Smooth muscle cell (in vitro differentiated cells): ENCODE measurements at regions not wholly inside any gene's neighbourhood (a gene's known extent, or its start where the extent isn't known, plus 50 kb on each side); places are given as distances from the start of the nearest gene placed in this dataset.

ENCODE experiments used
- DNase-seq: peaks from one replicate; lab custom pipeline; 2025; ENCODE audit not compliant: unreplicated experiment; lab: John Stamatoyannopoulos, UW
- H2AFZ ChIP-seq: fragments of 200-600 bp; sonication (generic); 2 replicates; pipeline ENCODE4 v1.6.0; 2016; ENCODE audit warnings: antibody characterized with exemption, low read depth, mild to moderate bottlenecking
- H3F3A ChIP-seq: fragments of 200-600 bp; sonication (generic); 2 replicates; pipeline ENCODE4 v1.6.0; 2017; ENCODE audit warnings: antibody characterized with exemption, low read depth
- H3K27ac ChIP-seq: fragments of 200-600 bp; sonication (generic); 2 replicates; pipeline ENCODE4 v1.5.1; 2016; ENCODE audit warnings: low read depth, mild to moderate bottlenecking
- H3K27me3 ChIP-seq: fragments of 200-600 bp; sonication (generic); 2 replicates; pipeline ENCODE4 v1.6.1; 2016; ENCODE audit warnings: low read depth, mild to moderate bottlenecking
- H3K36me3 ChIP-seq: fragments of 200-600 bp; sonication (generic); 2 replicates; pipeline ENCODE4 v1.5.1; 2016; ENCODE audit warnings: low read depth
- H3K4me1 ChIP-seq: fragments of 200-600 bp; sonication (generic); 2 replicates; pipeline ENCODE4 v1.5.1; 2016; ENCODE audit warnings: low read depth
- H3K4me2 ChIP-seq: fragments of 200-600 bp; sonication (generic); 2 replicates; pipeline ENCODE4 v1.6.0; 2016; ENCODE audit warnings: mild to moderate bottlenecking
- H3K4me3 ChIP-seq: fragments of 200-600 bp; sonication (generic); 2 replicates; pipeline ENCODE4 v1.5.1; 2016; ENCODE audit warnings: mild to moderate bottlenecking
- H3K79me2 ChIP-seq: fragments of 200-600 bp; sonication (generic); 2 replicates; pipeline ENCODE4 v1.6.0; 2016; ENCODE audit warnings: low read depth, mild to moderate bottlenecking
- H3K9ac ChIP-seq: fragments of 200-600 bp; sonication (generic); 2 replicates; pipeline ENCODE4 v1.6.0; 2016; ENCODE audit warnings: low read depth
- H3K9me3 ChIP-seq: fragments of 200-600 bp; sonication (generic); replicated peaks from 2 replicates; pipeline ENCODE4 v1.5.1; 2016; ENCODE audit warnings: low read depth
- H4K20me1 ChIP-seq: fragments of 200-600 bp; sonication (generic); 2 replicates; pipeline ENCODE4 v1.6.0; 2016; ENCODE audit warnings: low read depth
- WGBS: methylation state at CpG from one replicate; pipeline ENCODE4 v1.1.7; 2016; ENCODE audit warnings: low lambda C conversion rate; 5-methylcytosine and 5-hydroxymethylcytosine counted together
- TF ChIP-seq, protein P1 (sequence below): fragments of 200-600 bp; sonication (generic); IDR thresholded peaks from 2 replicates; pipeline ENCODE4 v1.5.1; 2017; ENCODE audit warnings: borderline replicate concordance, mild to moderate bottlenecking, antibody characterized with exemption; ENCODE audit not compliant: insufficient read depth, poor library complexity, severe bottlenecking

DNA sequence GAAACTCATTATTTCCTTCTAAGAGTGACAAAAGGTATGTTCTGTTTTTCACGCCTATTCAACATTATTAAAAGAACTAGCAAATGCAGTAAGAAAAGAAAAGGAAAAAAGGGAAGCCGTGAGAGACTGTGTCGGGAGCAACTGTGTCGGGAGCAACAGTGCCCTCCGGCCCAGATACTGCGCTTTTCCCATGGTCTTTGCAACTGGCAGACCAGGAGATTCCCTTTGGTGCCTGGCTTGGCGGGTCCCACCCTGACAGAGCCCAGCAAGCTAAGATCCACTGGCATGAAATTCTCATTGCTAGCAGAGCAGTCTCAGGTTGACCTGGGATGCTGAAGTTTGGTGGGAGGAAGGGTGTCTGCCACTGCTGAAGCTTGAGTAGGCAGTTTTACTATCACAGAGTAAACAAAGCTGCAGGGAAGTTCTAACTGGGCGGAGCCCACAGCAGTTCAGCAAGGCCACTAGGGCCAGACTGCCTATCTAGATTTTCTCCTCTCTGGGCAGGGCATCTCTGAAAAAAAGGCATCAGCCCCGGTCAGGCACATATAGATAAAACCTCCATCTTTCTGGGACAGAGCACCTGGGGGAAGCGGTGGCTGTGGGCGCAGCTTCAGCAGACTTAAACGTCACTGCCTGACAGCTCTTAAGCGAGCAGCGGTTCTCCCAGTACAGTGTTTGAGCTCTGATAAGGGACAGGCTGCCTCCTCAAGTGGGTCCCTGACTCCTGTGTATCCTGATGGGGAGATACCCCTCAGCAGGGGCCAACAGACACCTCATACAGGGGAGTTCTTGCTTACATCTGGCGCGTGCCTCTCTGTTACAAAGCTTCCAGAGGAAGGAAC lies 1237.4 kb upstream of the CDH18 start:
- no peaks in the 10 kb centered on the region for H3F3A ChIP-seq
- H3K36me3 ChIP-seq, result no peaks in the 10 kb centered on the region
- TF ChIP-seq, protein P1, sequence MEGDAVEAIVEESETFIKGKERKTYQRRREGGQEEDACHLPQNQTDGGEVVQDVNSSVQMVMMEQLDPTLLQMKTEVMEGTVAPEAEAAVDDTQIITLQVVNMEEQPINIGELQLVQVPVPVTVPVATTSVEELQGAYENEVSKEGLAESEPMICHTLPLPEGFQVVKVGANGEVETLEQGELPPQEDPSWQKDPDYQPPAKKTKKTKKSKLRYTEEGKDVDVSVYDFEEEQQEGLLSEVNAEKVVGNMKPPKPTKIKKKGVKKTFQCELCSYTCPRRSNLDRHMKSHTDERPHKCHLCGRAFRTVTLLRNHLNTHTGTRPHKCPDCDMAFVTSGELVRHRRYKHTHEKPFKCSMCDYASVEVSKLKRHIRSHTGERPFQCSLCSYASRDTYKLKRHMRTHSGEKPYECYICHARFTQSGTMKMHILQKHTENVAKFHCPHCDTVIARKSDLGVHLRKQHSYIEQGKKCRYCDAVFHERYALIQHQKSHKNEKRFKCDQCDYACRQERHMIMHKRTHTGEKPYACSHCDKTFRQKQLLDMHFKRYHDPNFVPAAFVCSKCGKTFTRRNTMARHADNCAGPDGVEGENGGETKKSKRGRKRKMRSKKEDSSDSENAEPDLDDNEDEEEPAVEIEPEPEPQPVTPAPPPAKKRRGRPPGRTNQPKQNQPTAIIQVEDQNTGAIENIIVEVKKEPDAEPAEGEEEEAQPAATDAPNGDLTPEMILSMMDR, result no peak
- H3K4me1 ChIP-seq, result no peaks in the 10 kb centered on the region
- no peaks in the 10 kb centered on the region for H3K27me3 ChIP-seq
- no peaks in the 10 kb centered on the region for H4K20me1 ChIP-seq
- H3K27ac ChIP-seq, result no peak overlapping the region
- no peak overlapping the region for H3K4me2 ChIP-seq
- DNase-seq, result no peak
- 90% methylated on average over 16 of the region's 16 CpGs for WGBS
- H3K4me3 ChIP-seq, result no peak overlapping the region
- H3K79me2 ChIP-seq, result no peaks in the 10 kb centered on the region
- H3K9me3 ChIP-seq, result no peaks in the 10 kb centered on the region
- no peak overlapping the region for H2AFZ ChIP-seq
- H3K9ac ChIP-seq, result no peak overlapping the region

DNA sequence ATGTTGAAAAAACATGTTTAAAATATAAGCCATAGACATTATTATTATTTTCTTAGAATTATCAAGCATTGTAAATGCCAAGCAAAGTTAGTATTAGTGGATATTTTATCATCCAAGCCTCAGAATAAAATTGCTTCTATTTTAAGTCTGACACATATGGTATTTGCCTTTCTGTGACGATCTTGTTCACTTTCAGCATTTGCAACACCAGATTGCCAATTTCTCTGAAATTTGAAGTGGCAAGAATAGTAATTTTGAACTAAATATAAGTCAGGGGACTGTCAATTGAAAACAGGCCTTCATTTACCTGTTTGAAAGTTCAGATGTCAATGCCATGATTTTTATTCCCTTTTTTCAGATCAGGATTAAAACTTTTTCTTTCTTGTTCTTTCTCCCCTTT lies 1233.6 kb upstream of the CDH18 start:
- DNase-seq, result no peak
- no peak overlapping the region for H3K4me2 ChIP-seq
- no peak overlapping the region for H2AFZ ChIP-seq
- no peak overlapping the region for H3K27ac ChIP-seq
- H4K20me1 ChIP-seq, result no peaks in the 10 kb centered on the region
- no peak overlapping the region for H3K4me3 ChIP-seq
- no peaks in the 10 kb centered on the region for H3K4me1 ChIP-seq
- no peaks in the 10 kb centered on the region for H3K36me3 ChIP-seq
- H3K27me3 ChIP-seq, result no peaks in the 10 kb centered on the region
- 90% methylated on average over 1 of the region's 1 CpG for WGBS
- no peaks in the 10 kb centered on the region for H3K79me2 ChIP-seq
- H3K9ac ChIP-seq, result no peak overlapping the region
- no peaks in the 10 kb centered on the region for H3K9me3 ChIP-seq
- TF ChIP-seq, protein P1, result no peak
- no peaks in the 10 kb centered on the region for H3F3A ChIP-seq

DNA sequence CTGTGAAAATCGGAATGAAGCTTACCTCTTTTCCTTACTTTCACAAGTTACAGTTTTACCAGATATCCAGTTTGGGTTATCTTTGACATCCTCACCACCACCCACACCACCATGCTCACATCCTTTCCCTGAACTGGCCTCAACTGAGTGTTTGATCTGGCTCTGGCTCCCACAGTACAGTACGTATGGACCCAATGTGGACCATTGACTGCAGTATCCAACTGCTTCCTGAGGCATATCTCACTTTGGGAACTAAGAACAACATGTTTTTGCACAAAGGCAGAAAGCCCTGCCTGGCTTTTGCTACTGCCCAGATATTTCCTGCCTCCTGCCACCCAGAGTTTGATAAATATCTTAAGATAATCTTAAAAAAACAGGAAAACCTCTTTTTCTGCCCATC lies 1232.0 kb upstream of the CDH18 start:
- 80% methylated on average over 2 of the region's 2 CpGs for WGBS
- Histone ChIP-seq H3F3A (no peaks in the 10 kb centered on the region), H3K4me3 (no peak overlapping the region), H3K27me3 (no peaks in the 10 kb centered on the region), H3K9ac (no peak overlapping the region), H2AFZ (no peak overlapping the region), H3K36me3 (no peaks in the 10 kb centered on the region), H3K4me2 (no peak overlapping the region), H4K20me1 (no peaks in the 10 kb centered on the region), H3K4me1 (no peaks in the 10 kb centered on the region), H3K9me3 (no peaks in the 10 kb centered on the region), H3K27ac (no peak overlapping the region), H3K79me2 (no peaks in the 10 kb centered on the region)
- no peak for DNase-seq
- TF ChIP-seq, protein P1, result no peak

DNA sequence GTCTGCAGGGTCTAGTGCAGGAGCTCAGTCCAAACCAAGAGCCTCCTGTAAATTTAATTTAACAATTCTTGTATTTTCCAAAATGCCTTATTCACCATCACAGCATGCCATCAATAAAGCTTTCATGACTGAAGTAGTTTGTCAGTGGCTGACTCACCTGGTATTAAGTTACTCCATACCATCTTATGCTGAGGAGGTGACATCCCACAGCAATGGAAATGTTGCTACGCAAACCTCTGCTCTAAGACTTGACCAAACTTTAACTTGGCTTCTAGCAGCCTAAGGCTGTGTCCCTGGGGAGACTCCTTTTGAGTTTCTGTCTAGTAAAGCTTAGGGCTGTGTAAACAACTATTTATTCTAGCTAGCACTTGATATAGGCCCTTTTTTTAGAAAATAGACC lies 1231.3 kb upstream of the CDH18 start:
- Histone ChIP-seq H3K4me1 (no peaks in the 10 kb centered on the region), H3K27me3 (no peaks in the 10 kb centered on the region), H2AFZ (no peak overlapping the region), H3K79me2 (no peaks in the 10 kb centered on the region), H3F3A (no peaks in the 10 kb centered on the region), H3K9ac (no peak overlapping the region), H3K36me3 (no peaks in the 10 kb centered on the region), H3K4me2 (no peak overlapping the region), H3K27ac (no peak overlapping the region), H4K20me1 (no peaks in the 10 kb centered on the region), H3K9me3 (no peaks in the 10 kb centered on the region), H3K4me3 (no peak overlapping the region)
- TF ChIP-seq, protein P1, result no peak
- no peak for DNase-seq
- WGBS, result 71% methylated on average over 1 of the region's 1 CpG
